Fibroblast of lung (primary cell): ENCODE measurements at regions not wholly inside any gene's neighbourhood (a gene's known extent, or its start where the extent isn't known, plus 50 kb on each side); places are given as distances from the start of the nearest gene placed in this dataset.

ENCODE experiments used
- EZH2 ChIP-seq: IDR thresholded peaks from 2 replicates; pipeline ENCODE4 v1.5.1; 2012; ENCODE audit warnings: low read length, control low read depth, mild to moderate bottlenecking; ENCODE audit errors: missing control alignments
- TF ChIP-seq, protein P1 (sequence below), 2 donors: IDR thresholded peaks in 1 of 2; conservative IDR thresholded peaks in 1 of 2; 1 replicate in 1 of 2; 2 replicates in 1 of 2; pipeline ENCODE4 v1.5.1; 2011 to 2012; ENCODE audit warnings: low read length in 2 of 2, control low read depth in 1 of 2, inconsistent platforms in 1 of 2, low read depth in 1 of 2, mild to moderate bottlenecking in 1 of 2

DNA sequence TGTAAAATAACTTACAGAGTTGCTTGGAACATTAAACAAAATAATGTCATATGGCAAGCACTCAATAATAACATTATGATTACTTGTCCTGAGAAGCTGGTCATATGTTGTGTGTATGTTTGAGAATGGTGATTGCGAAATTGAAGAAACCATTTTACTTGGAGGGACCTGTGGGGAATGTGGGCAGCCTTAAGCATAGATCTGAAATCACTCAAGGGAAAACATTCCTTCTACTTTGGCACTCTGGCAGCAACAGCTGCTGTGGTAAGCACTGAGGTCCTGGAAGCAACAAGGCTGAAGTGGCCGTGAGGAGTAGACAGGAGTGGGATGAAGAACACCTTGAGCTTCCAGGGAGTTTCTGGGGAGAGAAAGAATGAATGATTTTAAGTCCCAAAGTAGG, 165.4 kb upstream of the ADAMTS5 start:
- TF ChIP-seq, protein P1, sequence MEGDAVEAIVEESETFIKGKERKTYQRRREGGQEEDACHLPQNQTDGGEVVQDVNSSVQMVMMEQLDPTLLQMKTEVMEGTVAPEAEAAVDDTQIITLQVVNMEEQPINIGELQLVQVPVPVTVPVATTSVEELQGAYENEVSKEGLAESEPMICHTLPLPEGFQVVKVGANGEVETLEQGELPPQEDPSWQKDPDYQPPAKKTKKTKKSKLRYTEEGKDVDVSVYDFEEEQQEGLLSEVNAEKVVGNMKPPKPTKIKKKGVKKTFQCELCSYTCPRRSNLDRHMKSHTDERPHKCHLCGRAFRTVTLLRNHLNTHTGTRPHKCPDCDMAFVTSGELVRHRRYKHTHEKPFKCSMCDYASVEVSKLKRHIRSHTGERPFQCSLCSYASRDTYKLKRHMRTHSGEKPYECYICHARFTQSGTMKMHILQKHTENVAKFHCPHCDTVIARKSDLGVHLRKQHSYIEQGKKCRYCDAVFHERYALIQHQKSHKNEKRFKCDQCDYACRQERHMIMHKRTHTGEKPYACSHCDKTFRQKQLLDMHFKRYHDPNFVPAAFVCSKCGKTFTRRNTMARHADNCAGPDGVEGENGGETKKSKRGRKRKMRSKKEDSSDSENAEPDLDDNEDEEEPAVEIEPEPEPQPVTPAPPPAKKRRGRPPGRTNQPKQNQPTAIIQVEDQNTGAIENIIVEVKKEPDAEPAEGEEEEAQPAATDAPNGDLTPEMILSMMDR (conservative IDR thresholded peaks at IDR 0.05 in 1 of 2, IDR thresholded peaks at IDR 0.05 in 1 of 2; ENCODE audit: low read depth in 1 of 2, low read length in 2 of 2): no peak
- TF ChIP-seq EZH2: no peak
